ENCODE measurements at regions not wholly inside any gene's neighbourhood (a gene's known extent, or its start where the extent isn't known, plus 50 kb on each side); places are given as distances from the start of the nearest gene placed in this dataset.

DNA sequence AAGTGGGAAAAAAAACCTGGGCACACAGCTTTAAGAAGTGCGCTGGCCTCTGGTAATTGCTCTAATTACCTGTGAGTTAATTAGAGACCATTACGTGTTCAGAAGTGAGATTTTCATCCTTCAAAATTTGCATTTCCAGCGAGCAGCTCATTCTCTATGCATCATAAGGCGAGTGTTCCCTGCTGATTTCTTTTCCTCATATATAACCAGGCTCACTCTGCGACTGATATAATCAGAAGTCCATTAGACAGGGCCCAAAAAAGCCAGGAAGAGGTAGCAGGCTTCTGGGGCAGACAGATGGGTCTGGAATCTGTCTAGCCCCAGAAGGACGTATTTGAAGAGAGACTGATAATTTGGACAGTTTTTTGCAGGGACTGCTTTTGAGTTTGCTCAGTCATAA is 158.7 kb downstream of the MTHFS start:
- H3K27me3 ChIP-seq (replicated peaks in 1 of 4; ENCODE audit: control extremely low read depth in 1 of 4, control insufficient read depth in 3 of 4, insufficient read depth in 4 of 4, low read length in 3 of 4): no peaks in the 10 kb centered on the region
- no peak overlapping the region for H3K9ac ChIP-seq (ENCODE audit: low read length)
- peaks cover 0 to 9% (median 4%) of the 10 kb centered on the region in 3 donors for H3K9me3 ChIP-seq (ENCODE audit: control extremely low read depth in 1 of 3, control insufficient read depth in 2 of 3, insufficient read depth in 1 of 3, low read length in 2 of 3)
- H3K36me3 ChIP-seq (replicated peaks in 1 of 2; ENCODE audit: control extremely low read depth in 1 of 2, control insufficient read depth in 1 of 2, extremely low read depth in 1 of 2, insufficient read depth in 2 of 2, low read length in 1 of 2): no peaks in the 10 kb centered on the region
- CTCF ChIA-PET: no interaction called here
- ATAC-seq (ENCODE audit: low read depth) (no peak), DNase-seq (no peak)
- H3K4me3 ChIP-seq (ENCODE audit: control extremely low read depth in 1 of 5, extremely low read depth in 1 of 5, insufficient read depth in 1 of 5, low read depth in 2 of 5, low read length in 4 of 5): no peak overlapping the region
- H3K4me1 ChIP-seq (ENCODE audit: control insufficient read depth in 2 of 2, insufficient read depth in 2 of 2, low read length in 2 of 2): no peaks in the 10 kb centered on the region
- TF ChIP-seq EZH2 (IDR thresholded peaks at IDR 0.05; ENCODE audit: borderline replicate concordance, insufficient read depth, low read depth, low read length, poor library complexity, severe bottlenecking): no peak
- TF ChIP-seq, protein P1, sequence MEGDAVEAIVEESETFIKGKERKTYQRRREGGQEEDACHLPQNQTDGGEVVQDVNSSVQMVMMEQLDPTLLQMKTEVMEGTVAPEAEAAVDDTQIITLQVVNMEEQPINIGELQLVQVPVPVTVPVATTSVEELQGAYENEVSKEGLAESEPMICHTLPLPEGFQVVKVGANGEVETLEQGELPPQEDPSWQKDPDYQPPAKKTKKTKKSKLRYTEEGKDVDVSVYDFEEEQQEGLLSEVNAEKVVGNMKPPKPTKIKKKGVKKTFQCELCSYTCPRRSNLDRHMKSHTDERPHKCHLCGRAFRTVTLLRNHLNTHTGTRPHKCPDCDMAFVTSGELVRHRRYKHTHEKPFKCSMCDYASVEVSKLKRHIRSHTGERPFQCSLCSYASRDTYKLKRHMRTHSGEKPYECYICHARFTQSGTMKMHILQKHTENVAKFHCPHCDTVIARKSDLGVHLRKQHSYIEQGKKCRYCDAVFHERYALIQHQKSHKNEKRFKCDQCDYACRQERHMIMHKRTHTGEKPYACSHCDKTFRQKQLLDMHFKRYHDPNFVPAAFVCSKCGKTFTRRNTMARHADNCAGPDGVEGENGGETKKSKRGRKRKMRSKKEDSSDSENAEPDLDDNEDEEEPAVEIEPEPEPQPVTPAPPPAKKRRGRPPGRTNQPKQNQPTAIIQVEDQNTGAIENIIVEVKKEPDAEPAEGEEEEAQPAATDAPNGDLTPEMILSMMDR (IDR thresholded peaks at IDR 0.05): no peak
- no peak overlapping the region for H3K4me2 ChIP-seq (replicated peaks; ENCODE audit: low read depth, low read length, poor library complexity, severe bottlenecking)
- H4K20me1 ChIP-seq (ENCODE audit: control insufficient read depth, insufficient read depth, low read length, poor library complexity, severe bottlenecking): no peaks in the 10 kb centered on the region
- H2AFZ ChIP-seq (ENCODE audit: insufficient read depth, low read depth, low read length, poor library complexity, severe bottlenecking): no peak overlapping the region
- H3K27ac Mint-ChIP-seq: no peak overlapping the region
- H3K4me3 Mint-ChIP-seq: no peak overlapping the region
- H3K79me2 ChIP-seq (ENCODE audit: control insufficient read depth, insufficient read depth, low read length): no peaks in the 10 kb centered on the region
- no peak overlapping the region for H3K27ac ChIP-seq (ENCODE audit: low read length in 2 of 2)
- H3K4me1 Mint-ChIP-seq: no peaks in the 10 kb centered on the region
- H3K9me3 Mint-ChIP-seq (ENCODE audit: insufficient read depth): peaks cover 15% of the 10 kb centered on the region
- 96% methylated on average over 4 of the region's 6 CpGs for WGBS (ENCODE audit: insufficient coverage)
- intact Hi-C loops (cut with micrococcal nuclease): no loop called here
- POLR2A ChIA-PET: no interaction called here
- H3K27me3 Mint-ChIP-seq: peaks cover 13% of the 10 kb centered on the region

DNA sequence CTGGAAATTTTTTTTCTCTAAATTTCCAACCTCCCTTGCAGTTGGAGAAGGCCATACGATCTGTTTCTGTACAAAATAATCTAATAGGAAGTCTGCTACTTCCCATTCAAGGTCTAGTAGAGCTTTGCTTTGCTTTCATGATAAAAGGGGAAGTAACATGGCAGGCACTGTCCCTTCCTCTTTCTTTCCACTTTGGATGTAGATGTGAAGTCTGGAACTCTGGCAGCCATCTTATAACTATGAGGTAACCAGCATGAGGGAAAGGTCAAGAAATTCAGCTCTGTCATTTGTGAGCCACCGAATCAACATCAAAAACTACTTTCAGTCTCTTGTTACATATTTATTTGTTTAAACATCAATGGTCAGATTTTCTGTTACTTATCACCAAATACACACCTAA is 156.3 kb downstream of the MTHFS start:
- WGBS (ENCODE audit: insufficient coverage): no CpG with 5 or more reads among the region's 2 CpGs
- Histone ChIP-seq H3K4me1 (ENCODE audit: control insufficient read depth in 2 of 2, insufficient read depth in 2 of 2, low read length in 2 of 2) (no peaks in the 10 kb centered on the region), H2AFZ (ENCODE audit: insufficient read depth, low read depth, low read length, poor library complexity, severe bottlenecking) (no peak overlapping the region), H3K36me3 (replicated peaks in 1 of 2; ENCODE audit: control extremely low read depth in 1 of 2, control insufficient read depth in 1 of 2, extremely low read depth in 1 of 2, insufficient read depth in 2 of 2, low read length in 1 of 2) (no peaks in the 10 kb centered on the region), H3K4me2 (replicated peaks; ENCODE audit: low read depth, low read length, poor library complexity, severe bottlenecking) (no peak overlapping the region), H3K9ac (ENCODE audit: low read length) (no peak overlapping the region), H3K27me3 (replicated peaks in 1 of 4; ENCODE audit: control extremely low read depth in 1 of 4, control insufficient read depth in 3 of 4, insufficient read depth in 4 of 4, low read length in 3 of 4) (no peaks in the 10 kb centered on the region), H3K9me3 (ENCODE audit: control extremely low read depth in 1 of 3, control insufficient read depth in 2 of 3, insufficient read depth in 1 of 3, low read length in 2 of 3) (peaks cover 4 to 9% (median 4%) of the 10 kb centered on the region in 3 donors), H4K20me1 (ENCODE audit: control insufficient read depth, insufficient read depth, low read length, poor library complexity, severe bottlenecking) (no peaks in the 10 kb centered on the region), H3K79me2 (ENCODE audit: control insufficient read depth, insufficient read depth, low read length) (no peaks in the 10 kb centered on the region), H3K27ac (ENCODE audit: low read length in 2 of 2) (no peak overlapping the region), H3K4me3 (ENCODE audit: control extremely low read depth in 1 of 5, extremely low read depth in 1 of 5, insufficient read depth in 1 of 5, low read depth in 2 of 5, low read length in 4 of 5) (no peak overlapping the region)
- TF ChIP-seq, protein P1 (IDR thresholded peaks at IDR 0.05): no peak
- no peak for TF ChIP-seq EZH2 (IDR thresholded peaks at IDR 0.05; ENCODE audit: borderline replicate concordance, insufficient read depth, low read depth, low read length, poor library complexity, severe bottlenecking)
- no peak for DNase-seq
- peaks cover 4% of the 10 kb centered on the region for H3K27me3 Mint-ChIP-seq
- CTCF ChIA-PET: no interaction called here
- POLR2A ChIA-PET: no interaction called here
- intact Hi-C loops (cut with micrococcal nuclease): no loop called here
- no peak overlapping the region for H3K4me3 Mint-ChIP-seq
- ATAC-seq (ENCODE audit: low read depth): no peak
- H3K9me3 Mint-ChIP-seq (ENCODE audit: insufficient read depth): peaks cover 15% of the 10 kb centered on the region
- no peaks in the 10 kb centered on the region for H3K4me1 Mint-ChIP-seq
- no peak overlapping the region for H3K27ac Mint-ChIP-seq

Measured in B cell (primary cell).